HEK293T (cell line): ENCODE measurements at regions not wholly inside any gene's neighbourhood (a gene's known extent, or its start where the extent isn't known, plus 50 kb on each side); places are given as distances from the start of the nearest gene placed in this dataset.

ENCODE experiments used
- ARNT ChIP-seq: fragments of 450-650 bp; IDR thresholded peaks from 2 replicates; pipeline ENCODE4 v1.6.1; 2017; ENCODE audit warnings: mild to moderate bottlenecking
- BHLHE40 ChIP-seq: fragments of 450-650 bp; IDR thresholded peaks from 2 replicates; pipeline ENCODE4 v1.6.1; 2016; ENCODE audit warnings: mild to moderate bottlenecking, moderate library complexity, borderline replicate concordance
- ELF4 ChIP-seq: fragments of 450-650 bp; IDR thresholded peaks from 2 replicates; pipeline ENCODE4 v1.6.1; 2017; ENCODE audit warnings: antibody characterized with exemption
- FOXA1 ChIP-seq: fragments of 450-650 bp; IDR thresholded peaks from 2 replicates; pipeline ENCODE4 v1.6.1; 2016; ENCODE audit warnings: mild to moderate bottlenecking
- FOXM1 ChIP-seq: fragments of 450-650 bp; IDR thresholded peaks from 2 replicates; pipeline ENCODE4 v1.6.1; 2017; ENCODE audit warnings: mild to moderate bottlenecking, borderline replicate concordance
- HDGF ChIP-seq: fragments of 450-650 bp; IDR thresholded peaks from 2 replicates; pipeline ENCODE4 v1.6.1; 2017; ENCODE audit warnings: antibody characterized with exemption, borderline replicate concordance
- NFRKB ChIP-seq: fragments of 450-650 bp; IDR thresholded peaks from 2 replicates; pipeline ENCODE4 v1.6.1; 2016; ENCODE audit warnings: mild to moderate bottlenecking, moderate library complexity
- SP1 ChIP-seq: fragments of 450-650 bp; IDR thresholded peaks from 2 replicates; pipeline ENCODE4 v1.6.1; 2017
- SUZ12 ChIP-seq: fragments of 450-650 bp; IDR thresholded peaks from 2 replicates; pipeline ENCODE4 v1.6.1; 2016; ENCODE audit warnings: mild to moderate bottlenecking

DNA sequence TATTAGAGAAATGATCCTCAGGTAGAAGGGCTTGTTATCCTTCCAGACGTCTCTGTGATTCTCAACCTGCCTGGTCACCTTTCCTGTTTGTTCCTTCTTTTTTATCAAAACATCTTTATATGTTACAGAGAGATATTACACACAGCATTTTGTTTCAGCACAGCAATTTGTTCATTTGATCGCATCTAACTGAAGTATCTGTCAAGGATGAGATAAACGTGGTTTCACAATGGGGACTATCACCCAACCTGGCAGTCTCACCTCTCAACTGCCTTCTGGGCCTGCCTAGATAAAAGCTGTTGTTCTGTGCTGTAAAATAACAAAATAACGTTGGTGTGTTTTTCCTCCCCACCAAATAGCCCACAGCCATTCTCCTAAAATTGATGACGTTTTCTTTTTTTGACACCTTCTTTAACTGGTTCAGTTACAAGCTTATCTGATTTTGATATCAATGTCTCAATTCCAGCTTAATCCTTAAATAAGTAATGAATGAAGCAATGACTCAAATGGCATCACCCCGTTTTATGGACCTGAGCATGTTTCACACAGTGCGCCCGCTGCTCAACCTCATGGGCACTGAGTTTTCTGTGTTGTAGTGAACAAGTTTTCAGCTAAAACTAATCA is 367.9 kb upstream of the RUNX1 start:
- no peak for TF ChIP-seq NFRKB
- TF ChIP-seq BHLHE40, result no peak
- TF ChIP-seq ELF4, result no peak
- no peak for TF ChIP-seq FOXM1
- no peak for TF ChIP-seq SUZ12
- no peak for TF ChIP-seq FOXA1
- TF ChIP-seq ARNT, result no peak
- no peak for TF ChIP-seq HDGF
- TF ChIP-seq SP1, result no peak
